WI38 (cell line): ENCODE measurements at regions not wholly inside any gene's neighbourhood (a gene's known extent, or its start where the extent isn't known, plus 50 kb on each side); places are given as distances from the start of the nearest gene placed in this dataset.

ENCODE experiments used
- H3K4me3 ChIP-seq: 2 replicates; pipeline ENCODE4 v1.5.1; 2011; ENCODE audit warnings: low read depth, mild to moderate bottlenecking, control low read depth, low read length
- TF ChIP-seq, protein P1 (sequence below): IDR thresholded peaks from 2 replicates; pipeline ENCODE4 v1.5.1; 2012; ENCODE audit warnings: low read depth, mild to moderate bottlenecking, control low read depth, low read length

DNA sequence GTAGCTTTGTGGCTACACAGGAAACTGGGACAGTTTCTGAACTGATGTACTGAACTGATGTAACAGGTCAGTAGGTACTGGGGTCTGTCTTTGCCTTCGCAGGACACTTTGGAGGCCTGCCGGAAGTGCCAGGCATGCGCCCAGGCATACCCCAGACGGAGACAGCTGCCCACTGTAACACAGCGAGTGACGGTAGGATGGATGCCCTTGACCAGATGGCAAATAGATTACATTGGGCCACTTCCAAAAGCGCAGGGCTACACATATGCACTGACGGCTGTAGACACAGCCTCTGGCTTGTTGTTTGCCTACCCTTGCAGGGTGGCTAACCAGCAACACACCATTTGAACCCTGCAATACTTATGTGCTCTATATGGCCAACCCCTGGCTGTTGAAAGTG lies 94.1 kb upstream of the TMPO start:
- no peak overlapping the region for H3K4me3 ChIP-seq
- TF ChIP-seq, protein P1, sequence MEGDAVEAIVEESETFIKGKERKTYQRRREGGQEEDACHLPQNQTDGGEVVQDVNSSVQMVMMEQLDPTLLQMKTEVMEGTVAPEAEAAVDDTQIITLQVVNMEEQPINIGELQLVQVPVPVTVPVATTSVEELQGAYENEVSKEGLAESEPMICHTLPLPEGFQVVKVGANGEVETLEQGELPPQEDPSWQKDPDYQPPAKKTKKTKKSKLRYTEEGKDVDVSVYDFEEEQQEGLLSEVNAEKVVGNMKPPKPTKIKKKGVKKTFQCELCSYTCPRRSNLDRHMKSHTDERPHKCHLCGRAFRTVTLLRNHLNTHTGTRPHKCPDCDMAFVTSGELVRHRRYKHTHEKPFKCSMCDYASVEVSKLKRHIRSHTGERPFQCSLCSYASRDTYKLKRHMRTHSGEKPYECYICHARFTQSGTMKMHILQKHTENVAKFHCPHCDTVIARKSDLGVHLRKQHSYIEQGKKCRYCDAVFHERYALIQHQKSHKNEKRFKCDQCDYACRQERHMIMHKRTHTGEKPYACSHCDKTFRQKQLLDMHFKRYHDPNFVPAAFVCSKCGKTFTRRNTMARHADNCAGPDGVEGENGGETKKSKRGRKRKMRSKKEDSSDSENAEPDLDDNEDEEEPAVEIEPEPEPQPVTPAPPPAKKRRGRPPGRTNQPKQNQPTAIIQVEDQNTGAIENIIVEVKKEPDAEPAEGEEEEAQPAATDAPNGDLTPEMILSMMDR, result no peak

DNA sequence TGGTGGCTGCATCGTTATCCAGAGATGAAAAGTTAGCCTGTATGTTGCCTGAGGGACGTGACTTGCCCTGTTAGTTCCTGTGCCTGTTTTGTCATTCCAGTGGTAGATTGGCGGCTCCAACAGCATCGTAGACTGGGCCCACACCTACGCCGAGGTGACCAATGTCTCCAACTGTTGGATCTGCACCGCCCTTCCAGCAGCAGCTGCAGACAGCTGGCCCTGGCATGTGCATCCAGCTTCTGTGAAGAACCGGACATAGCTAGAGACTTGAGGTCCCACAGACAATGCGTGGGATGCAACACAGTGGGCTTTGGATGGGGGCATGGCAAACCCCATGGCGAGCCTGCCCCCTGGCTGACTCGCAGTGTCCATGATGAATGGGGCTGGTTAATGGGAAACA lies 93.0 kb upstream of the TMPO start:
- H3K4me3 ChIP-seq, result no peak overlapping the region
- TF ChIP-seq, protein P1, result no peak

DNA sequence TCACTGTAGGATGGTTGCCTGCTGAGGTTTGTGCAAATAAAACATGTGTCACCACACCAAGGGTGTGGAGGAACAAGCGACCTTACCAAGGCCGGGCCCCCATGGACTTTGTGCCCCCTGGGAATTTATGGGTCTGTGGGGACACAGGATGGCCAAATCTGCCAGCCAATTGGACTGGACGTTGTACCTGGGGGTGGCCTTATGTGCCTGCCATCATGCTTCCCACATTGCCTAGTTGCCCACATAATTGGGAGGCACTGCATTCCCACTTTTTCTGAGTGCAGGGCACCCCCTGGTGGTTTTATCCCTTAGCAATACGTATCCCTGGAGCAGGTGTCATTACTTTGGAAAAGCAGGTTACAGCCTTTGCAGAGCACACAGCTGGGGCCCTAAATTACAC lies 92.6 kb upstream of the TMPO start:
- no peak overlapping the region for H3K4me3 ChIP-seq
- TF ChIP-seq, protein P1, result no peak

DNA sequence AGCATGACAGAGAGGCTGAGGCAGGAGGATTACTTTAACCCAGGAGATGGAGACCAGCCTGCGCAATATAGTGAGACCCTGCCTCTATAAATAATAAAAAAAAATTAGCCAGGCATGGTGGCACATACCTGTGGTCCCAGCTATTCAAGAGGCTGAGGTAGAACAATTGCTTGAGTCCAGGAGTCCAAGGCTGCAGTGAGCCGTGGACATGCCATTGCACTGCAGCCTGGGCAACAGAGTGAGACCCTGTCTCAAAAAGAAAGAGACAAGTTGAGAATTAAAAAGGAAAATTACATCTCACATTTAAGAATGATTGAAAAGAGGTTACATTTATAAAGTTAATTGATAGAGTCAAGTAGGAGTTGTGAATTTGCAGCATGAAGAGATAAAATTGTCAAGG lies 91.4 kb upstream of the TMPO start:
- no peak overlapping the region for H3K4me3 ChIP-seq
- TF ChIP-seq, protein P1, result no peak

DNA sequence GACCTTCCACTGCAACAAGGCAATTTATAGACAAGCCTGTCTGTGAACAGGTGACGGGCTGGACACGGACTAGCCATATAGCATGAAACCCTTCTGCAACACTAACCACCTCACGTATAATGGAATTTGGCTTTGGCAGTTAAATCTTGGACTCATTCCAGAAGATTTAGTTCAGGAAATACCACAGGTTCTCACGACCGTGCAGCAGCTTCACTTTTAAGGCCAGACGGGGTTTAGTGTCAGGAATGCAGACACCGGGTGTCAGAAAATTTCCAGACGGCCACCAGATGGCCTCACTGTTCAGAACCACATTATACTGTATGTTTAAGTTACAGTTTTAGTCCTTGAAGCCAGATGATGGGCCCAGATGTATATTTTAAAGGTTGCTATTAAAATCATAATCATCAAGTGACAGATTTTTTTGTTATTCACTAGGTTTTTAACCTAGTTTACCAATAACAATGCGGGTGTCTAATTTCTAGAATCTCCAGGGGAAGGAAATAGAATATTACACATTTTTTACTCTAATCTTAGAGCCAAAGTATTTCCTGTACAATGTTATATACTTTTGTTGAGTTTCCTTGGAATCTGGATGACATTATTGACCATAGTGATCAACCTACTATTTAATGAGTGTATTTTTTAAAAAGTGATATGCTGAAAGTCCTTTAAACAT lies 90.5 kb upstream of the TMPO start:
- H3K4me3 ChIP-seq, result no peak overlapping the region
- TF ChIP-seq, protein P1, result peak; percentile 63

DNA sequence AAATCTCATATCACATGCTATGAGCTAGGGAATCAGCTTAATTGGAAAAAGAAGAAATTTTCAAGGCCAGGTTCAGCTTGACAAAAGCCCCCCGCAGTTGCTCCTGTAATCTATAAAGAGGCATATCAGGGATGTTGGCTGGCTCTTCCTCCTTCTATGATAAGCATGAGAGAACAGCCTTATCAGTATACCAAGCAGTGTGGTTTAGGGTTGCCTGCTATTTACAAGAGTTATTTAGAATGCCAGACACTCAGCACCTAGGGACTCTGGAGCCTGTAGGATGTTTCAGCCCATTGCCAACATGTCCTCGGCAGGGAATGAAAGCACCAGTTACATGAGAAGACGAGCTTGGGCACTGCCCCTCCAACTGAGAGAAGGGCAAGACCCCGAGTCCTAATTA lies 89.5 kb upstream of the TMPO start:
- no peak overlapping the region for H3K4me3 ChIP-seq
- TF ChIP-seq, protein P1, result no peak

DNA sequence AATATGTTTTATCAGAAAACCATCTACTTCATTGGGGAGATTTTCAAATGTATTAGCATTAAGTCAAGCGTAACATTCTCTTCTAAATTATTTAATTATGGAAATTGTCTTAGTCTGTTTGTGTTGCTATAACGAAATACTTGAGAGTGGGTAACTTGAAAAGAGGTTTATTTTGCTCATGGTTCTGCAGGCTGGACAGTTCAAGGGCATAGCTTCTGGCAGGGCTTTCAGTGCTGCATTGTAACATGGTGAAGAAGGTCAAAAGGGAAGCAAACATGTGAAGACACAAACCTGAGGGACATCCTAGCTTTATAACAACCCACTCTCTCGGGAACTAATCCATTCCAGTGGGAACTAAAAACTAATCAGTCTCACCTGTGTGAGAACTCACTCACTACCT lies 84.3 kb upstream of the TMPO start:
- no peak overlapping the region for H3K4me3 ChIP-seq
- TF ChIP-seq, protein P1, result no peak
